Caco-2 (cell line): ENCODE measurements at regions not wholly inside any gene's neighbourhood (a gene's known extent, or its start where the extent isn't known, plus 50 kb on each side); places are given as distances from the start of the nearest gene placed in this dataset.

ENCODE experiments used
- BruUV-seq: library from RNA; stranded (reverse); fragments of 400-500 nt; replicated peaks from 2 replicates; lab custom pipeline; 2021; lab: Mats Ljungman, UMichigan
- CTCF ChIA-PET: fragments of 300-600 bp; sonication (Branson Sonifier 250); formaldehyde crosslinking; loops from one replicate; lab custom pipeline; 2022; ENCODE audit warnings: antibody characterized with exemption; lab: Charles Lee
- POLR2A ChIA-PET: fragments of 300-600 bp; sonication (Branson Sonifier 250); formaldehyde crosslinking; loops from one replicate; lab custom pipeline; 2022; ENCODE audit warnings: antibody characterized with exemption; lab: Charles Lee
- DNase-seq, 2 experiments: peaks; one replicate each; pipeline versions ENCODE4 v3.0.0 to v3.0.0-alpha.2; 2020 to 2022
- H3K27me3 ChIP-seq: replicated peaks from 2 replicates; pipeline ENCODE4 v1.6.0; 2011; ENCODE audit warnings: low read length; ENCODE audit not compliant: control insufficient read depth, insufficient read depth
- H3K36me3 ChIP-seq: 2 replicates; pipeline ENCODE4 v1.5.1; 2011; ENCODE audit warnings: low read length; ENCODE audit not compliant: control insufficient read depth, insufficient read depth
- H3K4me1 ChIP-seq: fragments of 250-450 bp; sonication (Bioruptor Pico); 2 replicates; pipeline ENCODE4 v1.5.1; 2020; ENCODE audit warnings: mild to moderate bottlenecking
- H3K4me3 ChIP-seq: 2 replicates; pipeline ENCODE4 v1.5.1; 2011; ENCODE audit warnings: low read depth, mild to moderate bottlenecking, control low read depth, low read length
- H3K9me3 ChIP-seq: fragments of 250-450 bp; sonication (Bioruptor Pico); 2 replicates; pipeline ENCODE4 v1.5.1; 2020; ENCODE audit warnings: mild to moderate bottlenecking, moderate library complexity
- H3K27ac Mint-ChIP-seq: one replicate; pipeline ENCODE4 v1.8.0; 2022; ENCODE audit warnings: mixed read lengths; ENCODE audit not compliant: unreplicated experiment
- H3K27me3 Mint-ChIP-seq: one replicate; pipeline ENCODE4 v1.8.0; 2022; ENCODE audit warnings: mixed read lengths; ENCODE audit not compliant: insufficient read depth, unreplicated experiment
- H3K36me3 Mint-ChIP-seq: one replicate; pipeline ENCODE4 v1.8.0; 2022; ENCODE audit warnings: mild to moderate bottlenecking, mixed read lengths; ENCODE audit not compliant: insufficient read depth, unreplicated experiment
- H3K4me1 Mint-ChIP-seq: one replicate; pipeline ENCODE4 v1.8.0; 2022; ENCODE audit warnings: low read depth, mixed read lengths; ENCODE audit not compliant: unreplicated experiment
- H3K4me3 Mint-ChIP-seq: one replicate; pipeline ENCODE4 v1.8.0; 2022; ENCODE audit warnings: mild to moderate bottlenecking, moderate library complexity, mixed read lengths; ENCODE audit not compliant: unreplicated experiment
- H3K9me3 Mint-ChIP-seq: one replicate; pipeline ENCODE4 v1.8.0; 2022; ENCODE audit warnings: mixed read lengths; ENCODE audit not compliant: unreplicated experiment
- CTCF ChIP-seq, 2 experiments: fragments of 200-600 bp in 1 of 2; IDR thresholded peaks; 1 replicate in 1 of 2; 2 replicates in 1 of 2; pipeline versions ENCODE4 v1.5.1 to v1.8.0; 2011 to 2022; ENCODE audit warnings: antibody characterized with exemption in 1 of 2, control low read depth in 1 of 2, inconsistent platforms in 1 of 2, low read depth in 1 of 2, low read length in 1 of 2, mild to moderate bottlenecking in 1 of 2, moderate library complexity in 1 of 2; ENCODE audit not compliant: insufficient read depth in 1 of 2, severe bottlenecking in 1 of 2, unreplicated experiment in 1 of 2
- intact Hi-C: fragments of 100-400 bp; cut with micrococcal nuclease; formaldehyde crosslinking; loops from one replicate; pipeline ENCODE4 v1.10.0; 2022; ENCODE audit not compliant: unreplicated experiment

DNA sequence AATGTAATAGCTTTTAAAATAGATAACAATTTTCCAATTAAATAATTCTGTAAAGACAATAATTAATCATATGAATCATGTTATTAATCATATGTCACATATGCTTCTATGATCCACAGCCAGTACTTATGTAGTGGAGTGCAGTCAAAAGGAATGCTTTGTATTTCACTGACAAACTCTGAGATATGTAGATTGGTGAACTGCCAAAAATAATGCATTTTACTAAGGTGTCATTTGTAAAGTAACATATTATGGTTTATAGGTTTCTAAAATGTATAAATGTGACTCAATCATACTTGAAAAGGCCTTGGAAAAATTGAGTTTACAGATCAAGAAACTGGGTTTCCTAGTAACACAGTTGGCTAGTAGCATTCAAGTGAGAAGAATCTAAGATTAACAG, 93.8 kb upstream of the KCNH7 start:
- intact Hi-C loops, result no loop called here
- ChIA-PET POLR2A (no interaction called here), CTCF (no interaction called here)
- H3K27me3 Mint-ChIP-seq, result no peaks in the 10 kb centered on the region
- Histone ChIP-seq H3K36me3 (no peaks in the 10 kb centered on the region), H3K9me3 (peaks cover 10% of the 10 kb centered on the region; the same call in 1 of the 2 replicates), H3K4me1 (no peaks in the 10 kb centered on the region), H3K4me3 (no peak overlapping the region), H3K27me3 (no peaks in the 10 kb centered on the region)
- no peak for DNase-seq
- H3K4me3 Mint-ChIP-seq, result no peak overlapping the region
- H3K27ac Mint-ChIP-seq, result no peak overlapping the region
- H3K36me3 Mint-ChIP-seq, result no peaks in the 10 kb centered on the region
- BruUV-seq, result no TSS peak
- TF ChIP-seq CTCF (IDR thresholded peaks at IDR 0.05; ENCODE audit: insufficient read depth in 1 of 2, low read depth in 1 of 2, low read length in 1 of 2, severe bottlenecking in 1 of 2, unreplicated experiment in 1 of 2), result no peak
- no peaks in the 10 kb centered on the region for H3K4me1 Mint-ChIP-seq
- H3K9me3 Mint-ChIP-seq, result no peaks in the 10 kb centered on the region

- ChIA-PET POLR2A (no interaction called here), CTCF (no interaction called here)
- intact Hi-C loops, result no loop called here
- DNase-seq, result no peak
- Histone ChIP-seq H3K4me3 (no peak overlapping the region), H3K4me1 (no peaks in the 10 kb centered on the region), H3K27me3 (no peaks in the 10 kb centered on the region), H3K9me3 (0 out of 2 replicates have a peak, but pooled peaks cover 3% of the 10 kb centered on the region), H3K36me3 (no peaks in the 10 kb centered on the region)
- Mint-ChIP-seq H3K4me3 (no peak overlapping the region), H3K9me3 (no peaks in the 10 kb centered on the region), H3K27ac (no peak overlapping the region), H3K4me1 (no peaks in the 10 kb centered on the region), H3K36me3 (no peaks in the 10 kb centered on the region), H3K27me3 (no peaks in the 10 kb centered on the region)
- no peak for TF ChIP-seq CTCF (IDR thresholded peaks at IDR 0.05; ENCODE audit: insufficient read depth in 1 of 2, low read depth in 1 of 2, low read length in 1 of 2, severe bottlenecking in 1 of 2, unreplicated experiment in 1 of 2)
- no TSS peak for BruUV-seq
Observed at GRCh38 chr2:162929571-162929970, 91.0 kb upstream of the KCNH7 start.

DNA sequence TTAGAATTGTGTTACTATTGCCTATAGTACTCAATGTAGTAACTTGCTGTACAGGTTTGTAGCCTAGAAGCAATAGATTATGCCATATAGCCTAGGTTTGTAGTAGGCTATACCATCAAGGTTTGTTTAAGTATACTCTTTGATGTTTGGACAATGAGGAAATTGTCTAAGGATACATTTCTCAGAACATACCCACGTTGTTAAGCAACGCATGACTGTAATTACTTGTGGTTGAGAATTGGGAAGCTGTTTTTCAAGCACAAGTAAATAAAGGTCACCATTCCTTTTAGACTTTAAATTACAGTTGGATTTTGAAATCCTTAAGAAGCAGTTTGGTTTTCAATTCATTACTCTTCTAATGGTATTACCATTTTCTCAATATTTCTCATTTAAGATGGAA, 89.8 kb upstream of the KCNH7 start:
- no peaks in the 10 kb centered on the region for H3K4me1 ChIP-seq
- ChIA-PET CTCF (no interaction called here), POLR2A (no interaction called here)
- H3K9me3 ChIP-seq, result 0 out of 2 replicates have a peak, but pooled peaks cover 3% of the 10 kb centered on the region
- no peaks in the 10 kb centered on the region for H3K27me3 Mint-ChIP-seq
- H3K4me3 Mint-ChIP-seq, result no peak overlapping the region
- no peaks in the 10 kb centered on the region for H3K36me3 ChIP-seq
- no peaks in the 10 kb centered on the region for H3K36me3 Mint-ChIP-seq
- no peak for TF ChIP-seq CTCF (IDR thresholded peaks at IDR 0.05; ENCODE audit: insufficient read depth in 1 of 2, low read depth in 1 of 2, low read length in 1 of 2, severe bottlenecking in 1 of 2, unreplicated experiment in 1 of 2)
- H3K27ac Mint-ChIP-seq, result no peak overlapping the region
- no peaks in the 10 kb centered on the region for H3K4me1 Mint-ChIP-seq
- H3K27me3 ChIP-seq, result no peaks in the 10 kb centered on the region
- no peak for DNase-seq
- no peak overlapping the region for H3K4me3 ChIP-seq
- no TSS peak for BruUV-seq
- intact Hi-C loops, result no loop called here
- H3K9me3 Mint-ChIP-seq, result no peaks in the 10 kb centered on the region
